ENCODE measurements at regions not wholly inside any gene's neighbourhood (a gene's known extent, or its start where the extent isn't known, plus 50 kb on each side); places are given as distances from the start of the nearest gene placed in this dataset.

DNA sequence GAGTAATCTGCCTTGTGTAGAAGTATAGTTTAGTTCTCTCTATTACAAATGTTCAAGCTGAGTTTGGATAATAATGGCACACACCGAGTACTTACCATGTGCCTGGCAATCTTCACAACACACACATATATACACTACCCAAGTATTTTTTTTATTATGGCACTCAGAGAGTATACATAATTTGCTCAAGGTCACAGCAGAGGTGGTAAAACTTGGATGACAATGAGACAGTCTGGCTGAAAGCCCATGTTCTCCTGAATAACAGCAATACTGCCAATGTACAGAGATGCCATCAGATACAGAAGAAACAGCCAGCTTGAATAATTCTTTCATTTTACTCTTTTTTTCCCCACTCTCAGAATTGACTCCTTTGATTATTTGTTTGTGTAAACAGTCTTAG lies 460.0 kb downstream of the CNTN6 start:
- DNase-seq (ENCODE audit: low spot score), result no peak

DNA sequence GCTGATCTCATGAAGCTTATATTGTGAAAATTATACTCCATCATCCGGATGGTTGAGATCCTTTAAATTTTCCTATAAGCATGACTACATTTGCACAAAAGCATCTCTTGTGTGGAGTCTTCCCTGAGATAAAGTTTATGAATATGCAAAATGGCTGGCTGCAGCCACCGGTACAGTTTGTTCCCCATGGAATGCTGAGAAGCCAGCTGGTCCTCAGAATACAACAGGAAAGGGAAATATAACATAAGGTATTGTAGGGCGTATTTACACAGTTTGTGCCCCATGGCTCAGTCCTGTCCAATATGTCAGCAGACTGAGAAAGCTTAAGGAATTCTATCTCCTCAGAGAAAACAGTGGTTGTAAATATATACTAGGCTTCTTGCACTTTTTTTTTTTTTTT lies 468.6 kb downstream of the CNTN6 start:
- DNase-seq (ENCODE audit: low spot score), result peak; percentile 18

DNA sequence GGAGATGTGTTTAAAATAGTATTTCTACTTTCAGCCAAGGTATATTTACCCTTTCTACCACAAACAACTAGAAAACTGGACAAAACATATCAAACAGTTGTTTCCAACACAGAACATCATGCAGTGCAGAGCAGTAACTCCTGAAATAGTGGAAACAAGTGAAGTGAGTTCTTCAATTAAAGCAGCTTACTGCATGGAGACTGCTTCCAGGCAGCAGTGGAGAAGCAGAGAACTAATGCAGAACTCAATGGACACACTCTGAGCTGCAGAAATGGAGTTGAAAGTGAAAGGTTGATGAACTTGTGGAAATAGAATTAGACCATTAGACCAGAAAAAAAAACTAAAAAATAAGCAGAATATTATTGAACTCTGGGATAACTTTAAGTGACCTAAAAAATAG lies 478.9 kb downstream of the CNTN6 start:
- DNase-seq (ENCODE audit: low spot score), result no peak

DNA sequence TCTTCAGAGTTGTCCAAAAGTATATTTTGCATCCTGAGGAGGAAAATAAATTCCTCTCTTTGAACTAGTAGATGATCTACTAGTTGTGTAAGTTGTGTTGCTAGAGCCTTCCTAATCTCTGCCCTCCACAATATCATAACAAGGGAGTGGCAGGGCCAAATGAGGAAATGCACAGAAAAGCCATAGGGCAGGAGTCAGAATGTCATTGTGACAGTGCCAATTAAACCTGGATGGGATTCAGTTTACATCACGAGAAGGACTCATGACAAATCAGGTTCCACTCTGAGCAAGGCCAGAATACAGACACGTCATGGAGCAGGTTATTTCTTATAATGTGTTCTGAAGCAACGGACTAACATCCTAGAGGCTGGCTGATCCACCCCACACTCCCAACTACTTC lies 483.2 kb downstream of the CNTN6 start:
- DNase-seq (ENCODE audit: low spot score), result no peak

DNA sequence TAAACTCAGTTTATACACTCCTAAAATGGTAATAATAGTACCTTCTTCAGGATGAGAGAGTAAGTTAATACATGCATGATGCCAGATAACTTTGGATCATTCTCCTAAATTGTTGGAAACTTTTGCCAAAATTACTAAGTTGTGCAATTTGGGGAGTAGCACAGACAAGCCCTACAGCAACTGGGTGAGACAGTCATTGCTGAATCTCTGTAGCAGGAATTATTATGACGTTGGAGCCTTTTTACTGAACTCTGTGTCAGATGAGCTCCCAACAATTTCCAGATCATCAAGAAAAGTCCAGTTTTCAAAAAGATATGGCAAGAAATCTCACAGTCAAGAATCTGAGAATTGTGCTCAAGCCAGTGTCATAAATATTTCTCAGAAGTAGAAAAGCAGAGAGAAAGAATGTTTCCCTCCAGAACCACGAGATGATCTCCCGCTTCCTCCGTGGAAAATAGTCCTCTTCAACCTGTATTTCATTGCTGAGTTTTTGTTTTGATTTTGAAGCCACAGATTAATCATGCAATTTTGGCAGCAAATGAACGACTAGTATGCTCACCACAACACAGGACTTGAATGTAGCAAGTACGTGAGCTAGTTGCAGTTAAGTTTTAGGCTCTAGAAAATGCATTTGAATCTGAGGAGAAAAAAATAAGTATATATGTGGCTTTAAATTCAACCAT lies 485.4 kb downstream of the CNTN6 start:
- no peak for DNase-seq (ENCODE audit: low spot score)

DNA sequence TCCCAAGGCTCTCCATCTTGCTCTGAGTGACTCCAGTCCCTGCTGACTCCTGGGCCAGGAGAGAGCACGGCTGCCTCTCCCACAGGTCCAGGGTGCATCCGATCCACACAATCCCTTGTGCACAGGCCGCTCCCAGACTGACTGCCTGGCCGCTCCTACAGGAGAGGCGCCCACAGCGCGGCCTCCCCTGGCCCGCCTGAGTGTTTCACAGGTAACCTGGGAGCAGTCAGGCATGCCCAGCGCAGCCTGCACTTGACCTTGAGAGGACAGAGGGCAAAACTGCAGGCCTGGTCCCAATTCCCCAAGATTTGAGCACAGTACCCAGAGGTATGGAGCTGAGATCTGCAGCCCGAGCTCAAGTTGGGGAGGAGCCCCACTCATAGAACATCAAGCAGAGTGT lies 490.2 kb downstream of the CNTN6 start:
- no peak for DNase-seq (ENCODE audit: low spot score)

DNA sequence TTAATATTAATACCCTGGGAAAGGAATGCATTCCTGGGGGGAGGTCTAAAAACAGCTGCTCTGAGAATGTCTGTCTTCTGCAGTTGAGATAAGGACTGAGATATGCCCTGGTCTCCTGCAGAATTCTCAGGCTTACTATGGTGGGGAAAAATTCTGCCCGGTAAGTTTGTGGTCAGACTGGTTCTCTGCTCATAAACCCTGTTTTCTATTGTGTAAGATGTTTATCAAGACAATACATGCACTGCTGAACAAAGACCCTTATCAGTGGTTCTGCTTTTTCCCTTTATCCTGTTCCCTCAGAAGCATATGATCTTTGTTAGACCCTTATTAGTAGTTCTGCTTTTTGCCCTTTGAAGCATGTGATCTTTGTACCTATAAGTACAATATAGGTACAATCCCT lies 494.6 kb downstream of the CNTN6 start:
- no peak for DNase-seq (ENCODE audit: low spot score)

DNA sequence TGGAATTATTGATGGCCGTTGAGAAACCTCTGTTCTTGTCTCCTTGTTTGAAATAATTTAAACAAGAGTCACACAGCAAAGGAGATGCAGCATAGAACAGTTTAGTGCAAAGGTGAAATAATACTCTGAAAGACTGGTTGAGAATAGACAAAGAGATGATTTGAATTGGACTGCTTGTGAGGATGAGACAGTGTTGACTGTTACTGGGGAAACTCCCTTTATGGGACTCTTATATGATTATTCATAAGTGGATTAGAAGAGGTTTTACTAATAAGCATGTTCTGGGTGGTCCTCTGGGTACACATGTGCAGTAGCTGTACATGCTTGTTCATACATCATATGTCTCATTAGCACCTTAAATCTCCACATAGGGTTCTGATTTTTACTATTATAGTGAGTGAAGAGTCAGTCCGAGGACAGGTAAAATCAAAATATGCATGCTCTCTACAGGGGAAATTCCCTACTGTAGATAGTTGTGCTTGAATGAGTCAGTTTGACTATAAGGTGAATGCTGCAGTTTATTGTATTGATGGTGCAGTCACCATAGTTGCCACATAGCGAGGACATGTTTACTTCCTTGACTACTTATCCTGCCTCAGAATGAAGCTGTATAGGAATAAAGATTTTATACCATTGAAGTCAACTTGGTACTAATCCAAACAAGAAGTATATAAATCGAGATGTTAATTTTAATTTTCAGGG lies 498.7 kb downstream of the CNTN6 start:
- DNase-seq (ENCODE audit: low spot score), result no peak

DNA sequence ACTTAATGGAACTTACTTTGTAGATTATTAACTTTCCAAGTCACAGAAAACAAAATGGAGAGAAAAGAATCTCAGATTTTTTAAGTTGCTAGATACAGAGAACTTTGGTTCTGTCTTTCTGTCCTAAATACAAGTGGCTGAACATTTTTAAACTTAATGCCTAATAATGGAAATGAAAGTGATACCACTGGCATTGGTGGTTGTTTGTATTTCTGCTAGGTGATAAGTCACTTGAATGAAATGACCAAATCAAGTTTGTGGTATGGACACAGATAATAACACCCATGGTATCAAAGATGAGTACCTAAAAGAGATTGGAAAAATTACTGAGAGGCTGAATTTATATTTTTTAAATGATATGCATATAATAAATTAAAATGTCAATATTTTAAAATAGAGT lies 502.1 kb downstream of the CNTN6 start:
- no peak for DNase-seq (ENCODE audit: low spot score)

DNA sequence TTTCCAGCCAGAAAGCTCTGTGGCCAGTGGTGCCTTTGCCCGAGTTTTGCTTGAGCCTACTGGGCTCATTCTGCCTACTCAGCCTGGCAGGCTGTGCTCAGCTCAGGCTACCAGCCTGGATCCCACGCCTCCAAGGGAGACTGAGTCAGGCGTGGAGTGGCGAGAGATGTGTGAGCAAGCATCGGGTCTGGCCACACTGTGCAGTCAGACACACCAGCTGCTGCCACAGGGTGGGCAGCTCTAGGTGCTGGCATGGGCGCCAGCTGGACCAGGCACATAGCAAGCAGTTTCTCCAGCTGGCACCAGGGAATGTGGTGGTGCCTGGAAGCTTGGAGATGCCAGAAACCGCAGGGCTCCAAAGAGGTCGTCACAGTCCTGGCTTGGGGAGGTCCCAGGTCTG lies 498.5 kb upstream of the CNTN4 start:
- DNase-seq (ENCODE audit: low spot score), result peak; percentile 44

DNA sequence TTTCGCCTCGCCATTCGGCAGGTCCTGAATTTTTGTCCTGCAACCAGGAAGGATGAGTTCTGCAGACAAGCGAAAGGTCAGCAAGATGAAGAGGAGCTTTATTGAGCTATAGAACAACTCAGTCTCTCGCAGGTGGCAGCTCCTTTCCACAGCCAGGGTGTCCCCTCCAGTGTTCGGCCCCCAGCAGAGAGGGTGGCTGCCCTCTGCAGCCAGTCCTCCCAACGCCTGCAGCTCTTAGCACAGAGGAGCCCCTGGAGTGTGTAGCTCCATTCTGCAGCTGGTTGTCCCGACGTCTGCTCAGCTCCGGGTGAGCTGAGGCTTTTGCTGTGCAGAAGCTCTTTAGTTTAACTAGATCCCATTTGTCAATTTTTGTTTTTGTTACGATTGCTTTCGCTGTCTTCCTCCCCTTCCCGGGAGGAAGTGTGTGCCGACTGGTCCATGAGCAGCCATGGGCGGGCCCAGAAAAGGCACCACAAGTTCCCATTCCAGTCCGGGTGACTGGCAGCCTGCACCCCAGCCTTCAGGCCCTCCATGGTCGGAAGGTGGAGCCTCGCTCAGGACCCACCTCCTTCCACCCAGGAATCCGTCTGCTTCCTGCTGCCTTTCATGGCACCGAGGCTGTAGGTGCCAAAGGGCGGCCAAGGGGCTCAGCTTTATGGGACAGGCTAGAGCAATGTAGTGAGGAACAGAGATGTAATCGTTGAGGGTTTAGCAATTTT lies 497.8 kb upstream of the CNTN4 start:
- DNase-seq (ENCODE audit: low spot score), result no peak

DNA sequence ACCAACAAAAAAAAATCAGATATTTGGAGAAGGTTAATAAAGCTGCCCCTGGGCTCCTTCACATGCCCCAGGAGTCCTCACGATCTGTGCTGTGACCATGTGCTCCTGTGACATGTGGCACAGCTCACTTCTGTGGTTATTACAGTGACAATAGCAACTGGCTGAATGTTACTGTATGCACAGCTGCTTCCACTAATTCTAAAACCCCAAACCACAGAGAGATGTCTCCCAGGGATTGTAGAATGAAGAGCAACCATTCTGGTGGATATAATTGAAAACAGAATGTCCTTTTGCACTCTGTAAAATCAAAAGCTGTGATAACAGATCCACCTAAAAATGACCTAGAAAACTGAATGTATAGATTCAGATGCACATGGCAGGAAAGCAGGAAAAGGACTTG lies 489.2 kb upstream of the CNTN4 start:
- DNase-seq (ENCODE audit: low spot score), result no peak

DNA sequence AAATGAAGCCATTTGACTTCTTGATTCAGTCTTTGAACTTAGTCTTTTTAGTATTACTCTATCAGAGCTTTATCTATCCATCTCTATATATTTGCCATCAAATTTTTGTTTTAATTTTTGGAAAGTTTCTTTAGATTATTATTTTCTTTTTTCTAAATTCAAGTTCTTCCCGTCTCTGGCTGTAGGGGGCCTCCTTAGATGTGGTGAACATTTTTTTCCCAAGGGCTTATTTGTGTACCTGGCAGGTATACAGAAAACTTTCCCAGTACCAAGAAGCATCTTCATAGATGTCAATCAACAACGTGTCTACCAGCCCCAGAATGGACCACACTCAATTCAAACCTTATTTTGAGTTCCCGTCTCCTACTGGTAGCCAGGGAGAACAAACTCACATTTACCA lies 486.8 kb upstream of the CNTN4 start:
- no peak for DNase-seq (ENCODE audit: low spot score)

DNA sequence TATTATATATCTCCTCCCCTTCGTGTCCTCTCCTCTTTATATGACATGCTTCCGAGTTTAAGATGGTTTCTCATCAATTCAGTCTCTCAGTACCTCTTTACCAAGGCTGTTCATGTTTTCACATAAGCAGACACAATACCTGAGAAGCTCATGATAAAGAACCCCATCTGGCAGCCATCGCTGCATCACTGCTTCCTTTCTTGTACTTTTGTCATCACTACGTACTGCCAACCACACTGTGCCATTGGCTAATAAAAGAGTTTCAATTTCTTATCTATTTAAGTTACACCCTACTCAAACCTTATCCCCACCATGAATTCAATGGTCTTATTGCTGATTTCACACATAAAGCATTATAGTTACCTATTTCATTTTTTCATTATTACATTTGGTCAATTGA lies 484.7 kb upstream of the CNTN4 start:
- DNase-seq (ENCODE audit: low spot score), result no peak

DNA sequence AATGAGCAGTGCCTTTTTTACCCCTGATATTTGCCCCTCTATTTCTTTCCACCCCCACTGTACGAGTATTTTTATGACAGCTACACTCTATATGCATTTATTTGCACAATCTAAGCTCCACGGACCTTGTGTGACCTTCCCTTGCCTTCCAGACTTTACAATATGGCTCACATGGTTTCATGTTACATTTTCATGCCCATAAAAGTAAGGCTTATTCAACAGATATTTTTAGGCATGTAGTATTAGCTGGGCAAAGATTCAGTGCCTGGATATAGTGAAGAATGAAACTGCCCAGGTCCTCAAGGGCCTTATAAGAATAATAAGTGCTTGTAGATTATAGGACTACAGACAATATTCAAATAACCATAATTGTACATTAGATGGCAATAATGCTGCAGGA lies 481.9 kb upstream of the CNTN4 start:
- no peak for DNase-seq (ENCODE audit: low spot score)

DNA sequence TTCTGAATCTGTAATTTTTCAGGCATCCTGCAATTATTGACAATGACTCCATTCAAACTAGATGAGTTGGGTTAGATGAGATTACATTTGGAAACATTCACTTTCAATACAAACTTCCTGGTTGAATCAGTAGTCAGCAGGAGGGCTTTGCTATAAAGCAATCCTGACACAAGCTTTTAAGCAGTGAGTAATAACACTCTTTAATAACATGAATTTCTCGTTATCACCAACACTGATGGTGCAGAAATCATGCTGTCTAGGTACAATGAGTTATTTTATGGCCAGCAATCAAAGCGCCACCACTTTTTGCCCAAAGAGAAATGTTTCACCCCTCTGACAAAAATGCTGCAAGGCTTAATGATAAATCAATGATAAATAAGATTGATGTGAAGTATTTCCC lies 474.8 kb upstream of the CNTN4 start:
- DNase-seq (ENCODE audit: low spot score), result no peak

DNA sequence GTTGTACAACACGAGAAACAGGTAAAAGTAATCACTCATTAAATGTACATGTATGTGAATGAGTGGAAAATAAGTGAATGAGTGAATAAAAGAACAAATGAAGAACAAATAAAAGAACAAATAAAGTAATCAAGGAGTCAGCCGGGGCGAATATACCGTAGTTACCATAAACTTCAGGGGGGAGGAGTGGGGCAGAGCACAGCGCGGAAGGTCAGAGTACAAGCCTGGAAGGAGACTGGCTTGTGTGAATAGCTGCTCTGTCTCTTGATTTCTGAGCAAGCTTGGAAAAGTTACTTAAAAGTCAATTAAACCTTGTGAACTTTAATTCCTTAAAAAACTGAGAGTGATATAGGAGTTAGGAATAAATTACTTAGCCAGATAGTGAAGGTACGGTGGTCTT lies 466.5 kb upstream of the CNTN4 start:
- no peak for DNase-seq (ENCODE audit: low spot score)

DNA sequence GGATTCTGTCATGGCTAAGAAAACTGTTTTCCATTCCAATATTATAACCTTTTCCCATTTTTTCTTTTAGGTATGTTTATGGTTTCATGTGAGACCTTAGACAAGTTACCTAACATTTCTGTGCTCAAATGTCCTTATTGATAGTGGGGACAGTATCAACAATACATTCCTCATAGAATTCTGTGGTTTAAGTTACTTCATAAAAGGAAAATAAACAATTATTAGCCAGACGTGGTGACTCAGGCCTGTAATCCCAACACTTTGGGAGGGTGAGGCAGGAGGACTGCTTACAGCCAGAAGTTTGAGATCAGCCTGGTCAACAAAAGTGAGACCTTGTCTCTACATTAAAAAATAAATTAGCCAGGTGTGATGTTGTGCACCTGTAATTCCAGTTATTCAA lies 436.8 kb upstream of the CNTN4 start:
- DNase-seq (ENCODE audit: low spot score), result no peak

DNA sequence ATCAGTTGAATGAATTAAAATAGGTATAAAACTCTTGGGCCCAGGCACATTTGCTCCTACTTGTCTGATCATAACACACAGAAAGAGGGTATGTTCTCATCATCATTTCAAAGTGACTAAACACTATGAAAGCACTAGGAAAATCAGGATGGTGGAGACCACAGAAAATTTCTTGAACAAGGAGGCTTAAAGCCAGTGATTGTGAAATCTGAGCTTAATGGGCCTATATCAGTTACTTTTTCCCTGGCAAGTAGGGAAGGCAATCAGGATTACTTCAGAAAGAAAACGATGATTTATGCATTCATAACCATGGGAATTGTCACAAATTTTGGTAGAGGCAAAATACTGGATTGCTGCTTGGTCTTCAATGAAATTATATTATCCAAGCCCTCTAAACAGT lies 434.4 kb upstream of the CNTN4 start:
- DNase-seq (ENCODE audit: low spot score), result no peak

DNA sequence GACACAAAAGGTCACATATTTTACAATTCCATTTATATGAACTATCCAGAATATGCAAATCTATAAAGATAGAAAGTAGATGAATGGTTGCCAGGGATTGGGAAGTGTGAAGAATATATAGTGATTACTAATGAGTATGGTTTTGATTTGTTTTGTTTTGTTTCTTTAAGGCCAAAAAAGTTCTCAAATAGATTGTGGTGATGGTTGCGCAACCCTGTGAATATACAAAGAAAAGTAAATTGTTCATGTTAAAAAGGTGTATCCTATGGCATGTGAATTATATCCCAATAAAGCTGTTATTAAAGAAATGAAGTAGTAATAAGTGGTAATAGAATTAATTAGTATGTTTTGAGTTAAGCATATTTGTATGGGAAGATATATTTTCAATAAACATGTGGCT lies 431.8 kb upstream of the CNTN4 start:
- no peak for DNase-seq (ENCODE audit: low spot score)

DNA sequence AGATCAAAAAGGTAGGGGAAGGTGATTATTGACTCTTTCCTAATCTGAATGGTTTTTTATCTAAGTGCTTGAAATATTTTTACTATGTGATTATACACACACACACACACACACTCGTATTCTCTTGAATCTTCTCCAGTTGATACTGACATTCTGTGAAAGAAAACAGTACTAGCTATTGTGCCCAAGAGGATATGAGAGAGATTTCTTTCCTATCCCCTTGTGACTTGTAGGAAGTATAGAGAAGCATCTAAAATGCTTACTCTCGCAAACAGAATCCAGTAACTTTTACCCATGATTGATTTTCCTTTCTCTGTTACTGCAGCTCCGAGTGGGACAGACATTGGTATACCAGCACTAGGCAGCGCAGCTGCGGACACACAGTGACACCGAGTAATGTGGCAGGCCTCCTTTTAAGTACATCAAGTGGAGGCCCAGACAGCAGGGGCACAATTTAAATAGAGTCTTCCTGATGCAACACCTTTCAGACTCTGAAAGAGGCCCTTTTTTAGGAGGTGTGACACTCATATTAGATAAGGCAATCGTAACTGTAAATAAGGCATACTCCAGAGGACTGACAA lies 421.0 kb upstream of the CNTN4 start:
- DNase-seq (ENCODE audit: low spot score), result no peak

DNA sequence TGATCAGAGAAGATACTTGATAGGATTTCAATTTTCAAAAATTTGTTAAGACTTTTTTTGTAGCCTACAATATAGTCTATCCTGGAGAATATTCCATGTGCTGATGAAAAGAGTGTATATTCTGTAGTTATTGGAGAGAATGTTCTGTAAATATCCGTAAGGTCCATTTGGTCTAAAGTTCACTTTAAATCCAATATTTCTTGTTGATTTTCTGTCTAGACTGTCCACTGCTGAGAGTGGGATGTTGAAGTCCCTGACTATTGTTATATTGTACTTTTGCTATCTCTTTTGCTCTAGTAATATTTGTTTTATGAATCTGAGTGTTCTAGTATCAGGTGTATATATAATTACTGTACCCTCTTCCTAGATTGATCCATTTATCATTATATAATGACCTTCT lies 406.2 kb upstream of the CNTN4 start:
- no peak for DNase-seq (ENCODE audit: low spot score)

DNA sequence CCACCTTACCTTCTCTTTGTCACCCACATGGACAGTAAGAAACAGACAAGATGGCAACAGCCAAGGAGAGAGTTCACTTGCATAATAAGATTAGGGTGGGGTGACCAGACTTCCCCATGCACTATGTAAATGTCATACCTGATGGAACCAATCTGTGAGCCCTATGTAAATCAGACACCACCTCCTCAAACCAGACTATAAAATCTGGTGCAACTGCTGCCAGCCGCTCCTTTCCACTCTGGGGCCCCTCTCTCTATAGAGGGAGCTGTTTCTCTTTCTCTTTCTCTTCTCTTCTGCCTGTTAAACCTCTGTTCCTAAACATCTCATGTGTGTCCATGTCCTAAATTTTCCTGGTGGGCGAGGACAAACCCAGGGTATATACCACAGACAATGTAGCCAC lies 405.5 kb upstream of the CNTN4 start:
- DNase-seq (ENCODE audit: low spot score), result no peak
